ENCODE measurements at regions not wholly inside any gene's neighbourhood (a gene's known extent, or its start where the extent isn't known, plus 50 kb on each side); places are given as distances from the start of the nearest gene placed in this dataset.
"Not testable (repeated sequence)": the region's sequence is repeated elsewhere in the genome, so short reads cannot be mapped to it uniquely, and the experiment has no call there.

DNA sequence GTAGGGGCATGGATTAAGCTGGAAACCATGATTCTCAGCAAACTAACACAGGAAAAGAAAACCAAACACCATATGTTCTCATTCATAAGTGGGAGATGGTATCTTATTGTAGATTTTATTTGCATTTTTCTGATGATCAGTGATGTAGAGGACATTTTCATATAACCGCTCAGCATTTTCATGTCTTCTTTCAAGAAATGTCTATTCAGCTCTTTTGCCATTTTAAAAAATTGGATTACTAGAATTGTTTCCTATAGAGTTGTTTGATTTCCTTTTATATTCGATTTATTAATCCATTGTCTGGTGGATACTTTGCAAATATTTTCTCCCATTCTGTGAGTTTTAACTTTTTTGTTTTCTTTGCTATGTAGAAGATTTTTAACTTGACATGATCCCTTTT, 682.2 kb upstream of the BCHE start:
- Histone ChIP-seq H3K27ac (ENCODE audit: insufficient read depth, low read length) (no peak overlapping the region), H3K36me3 (ENCODE audit: control insufficient read depth, insufficient read depth, low read length) (no peaks in the 10 kb centered on the region), H4K20me1 (ENCODE audit: control insufficient read depth, extremely low read depth, insufficient read depth, low read length) (no peaks in the 10 kb centered on the region), H2AFZ (ENCODE audit: low read length) (no peak overlapping the region), H3K4me1 (ENCODE audit: control insufficient read depth, extremely low read depth, insufficient read depth, low read length) (no peaks in the 10 kb centered on the region), H3K9ac (ENCODE audit: insufficient read depth, low read length) (no peak overlapping the region), H3K27me3 (ENCODE audit: control insufficient read depth, insufficient read depth, low read length) (no peaks in the 10 kb centered on the region), H3K4me3 (replicated peaks in 1 of 4; ENCODE audit: control extremely low read depth in 1 of 4, insufficient read depth in 1 of 4, low read depth in 3 of 4, low read length in 4 of 4) (no peak overlapping the region), H3K9me3 (ENCODE audit: control insufficient read depth, insufficient read depth, low read depth, low read length) (no peaks in the 10 kb centered on the region), H3K79me2 (ENCODE audit: control insufficient read depth, insufficient read depth, low read length) (no peaks in the 10 kb centered on the region), H3K4me2 (ENCODE audit: extremely low read depth, insufficient read depth, low read length) (no peak overlapping the region)
- no peak for DNase-seq (ENCODE audit: low read depth in 2 of 2)
- TF ChIP-seq, protein P1, sequence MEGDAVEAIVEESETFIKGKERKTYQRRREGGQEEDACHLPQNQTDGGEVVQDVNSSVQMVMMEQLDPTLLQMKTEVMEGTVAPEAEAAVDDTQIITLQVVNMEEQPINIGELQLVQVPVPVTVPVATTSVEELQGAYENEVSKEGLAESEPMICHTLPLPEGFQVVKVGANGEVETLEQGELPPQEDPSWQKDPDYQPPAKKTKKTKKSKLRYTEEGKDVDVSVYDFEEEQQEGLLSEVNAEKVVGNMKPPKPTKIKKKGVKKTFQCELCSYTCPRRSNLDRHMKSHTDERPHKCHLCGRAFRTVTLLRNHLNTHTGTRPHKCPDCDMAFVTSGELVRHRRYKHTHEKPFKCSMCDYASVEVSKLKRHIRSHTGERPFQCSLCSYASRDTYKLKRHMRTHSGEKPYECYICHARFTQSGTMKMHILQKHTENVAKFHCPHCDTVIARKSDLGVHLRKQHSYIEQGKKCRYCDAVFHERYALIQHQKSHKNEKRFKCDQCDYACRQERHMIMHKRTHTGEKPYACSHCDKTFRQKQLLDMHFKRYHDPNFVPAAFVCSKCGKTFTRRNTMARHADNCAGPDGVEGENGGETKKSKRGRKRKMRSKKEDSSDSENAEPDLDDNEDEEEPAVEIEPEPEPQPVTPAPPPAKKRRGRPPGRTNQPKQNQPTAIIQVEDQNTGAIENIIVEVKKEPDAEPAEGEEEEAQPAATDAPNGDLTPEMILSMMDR (conservative IDR thresholded peaks at IDR 0.05 in 1 of 2, IDR thresholded peaks at IDR 0.05 in 1 of 2; ENCODE audit: low read depth in 1 of 2, low read length in 2 of 2), result no peak
- no peak for TF ChIP-seq EZH2 (IDR thresholded peaks at IDR 0.05; ENCODE audit: low read length, missing control alignments)

DNA sequence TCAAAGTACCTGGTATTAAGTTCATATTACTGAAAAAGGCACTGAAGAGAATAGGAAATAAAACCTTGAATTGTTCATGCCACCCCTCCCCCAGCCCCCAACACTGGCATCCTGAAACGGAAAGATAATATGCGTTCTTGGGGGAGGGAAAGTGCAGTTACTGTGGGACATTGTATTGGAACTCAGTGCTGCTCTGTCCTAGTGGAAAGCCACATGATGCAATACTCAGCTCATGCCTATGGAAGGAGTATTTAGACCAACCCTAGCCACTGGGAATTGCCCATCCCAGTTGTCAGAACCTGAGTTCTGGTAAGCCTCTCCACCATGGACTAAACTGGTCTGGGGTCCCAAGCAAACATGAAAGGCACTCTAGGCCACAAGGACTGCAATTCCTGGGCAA, 680.8 kb upstream of the BCHE start:
- DNase-seq (ENCODE audit: low read depth in 2 of 2), result no peak
- Histone ChIP-seq H3K4me1 (ENCODE audit: control insufficient read depth, extremely low read depth, insufficient read depth, low read length) (no peaks in the 10 kb centered on the region), H3K36me3 (ENCODE audit: control insufficient read depth, insufficient read depth, low read length) (no peaks in the 10 kb centered on the region), H3K9me3 (ENCODE audit: control insufficient read depth, insufficient read depth, low read depth, low read length) (no peaks in the 10 kb centered on the region), H3K9ac (ENCODE audit: insufficient read depth, low read length) (no peak overlapping the region), H3K27me3 (ENCODE audit: control insufficient read depth, insufficient read depth, low read length) (no peaks in the 10 kb centered on the region), H3K4me2 (ENCODE audit: extremely low read depth, insufficient read depth, low read length) (no peak overlapping the region), H3K27ac (ENCODE audit: insufficient read depth, low read length) (no peak overlapping the region), H3K79me2 (ENCODE audit: control insufficient read depth, insufficient read depth, low read length) (no peaks in the 10 kb centered on the region), H3K4me3 (replicated peaks in 1 of 4; ENCODE audit: control extremely low read depth in 1 of 4, insufficient read depth in 1 of 4, low read depth in 3 of 4, low read length in 4 of 4) (no peak overlapping the region), H4K20me1 (ENCODE audit: control insufficient read depth, extremely low read depth, insufficient read depth, low read length) (no peaks in the 10 kb centered on the region), H2AFZ (ENCODE audit: low read length) (no peak overlapping the region)
- TF ChIP-seq, protein P1 (conservative IDR thresholded peaks at IDR 0.05 in 1 of 2, IDR thresholded peaks at IDR 0.05 in 1 of 2; ENCODE audit: low read depth in 1 of 2, low read length in 2 of 2), result no peak
- TF ChIP-seq EZH2 (IDR thresholded peaks at IDR 0.05; ENCODE audit: low read length, missing control alignments), result no peak

DNA sequence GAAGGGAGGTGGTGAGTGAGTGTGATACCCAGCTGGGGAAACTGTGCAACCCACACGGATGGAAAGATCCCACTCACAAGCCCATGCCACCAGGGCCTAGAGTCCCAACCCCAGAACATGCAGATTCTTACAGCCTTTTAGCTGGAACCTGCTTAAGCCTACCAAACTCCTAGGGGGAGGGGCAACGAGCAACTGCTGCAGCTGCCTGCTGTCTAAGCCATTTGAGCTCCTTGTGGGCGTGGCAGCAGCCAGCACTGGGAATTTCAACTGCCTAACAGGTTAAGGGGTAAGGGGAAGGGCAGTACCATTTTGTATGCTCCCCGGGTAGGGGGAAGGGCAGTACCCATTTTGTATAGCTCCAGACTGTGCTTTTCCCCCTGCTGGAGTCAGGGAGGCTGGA, 673.2 kb upstream of the BCHE start:
- no peaks in the 10 kb centered on the region for H3K9me3 ChIP-seq (ENCODE audit: control insufficient read depth, insufficient read depth, low read depth, low read length)
- H3K27me3 ChIP-seq (ENCODE audit: control insufficient read depth, insufficient read depth, low read length), result no peaks in the 10 kb centered on the region
- no peak overlapping the region for H3K4me2 ChIP-seq (ENCODE audit: extremely low read depth, insufficient read depth, low read length)
- no peaks in the 10 kb centered on the region for H3K4me1 ChIP-seq (ENCODE audit: control insufficient read depth, extremely low read depth, insufficient read depth, low read length)
- H3K79me2 ChIP-seq (ENCODE audit: control insufficient read depth, insufficient read depth, low read length), result no peaks in the 10 kb centered on the region
- H3K27ac ChIP-seq (ENCODE audit: insufficient read depth, low read length), result no peak overlapping the region
- H3K9ac ChIP-seq (ENCODE audit: insufficient read depth, low read length), result no peak overlapping the region
- no peak overlapping the region for H3K4me3 ChIP-seq (replicated peaks in 1 of 4; ENCODE audit: control extremely low read depth in 1 of 4, insufficient read depth in 1 of 4, low read depth in 3 of 4, low read length in 4 of 4)
- no peak for DNase-seq (ENCODE audit: low read depth in 2 of 2)
- no peaks in the 10 kb centered on the region for H4K20me1 ChIP-seq (ENCODE audit: control insufficient read depth, extremely low read depth, insufficient read depth, low read length)
- no peaks in the 10 kb centered on the region for H3K36me3 ChIP-seq (ENCODE audit: control insufficient read depth, insufficient read depth, low read length)
- TF ChIP-seq EZH2 (IDR thresholded peaks at IDR 0.05; ENCODE audit: low read length, missing control alignments), result no peak
- TF ChIP-seq, protein P1 (conservative IDR thresholded peaks at IDR 0.05 in 1 of 2, IDR thresholded peaks at IDR 0.05 in 1 of 2; ENCODE audit: low read depth in 1 of 2, low read length in 2 of 2), result no peak
- H2AFZ ChIP-seq (ENCODE audit: low read length), result no peak overlapping the region

DNA sequence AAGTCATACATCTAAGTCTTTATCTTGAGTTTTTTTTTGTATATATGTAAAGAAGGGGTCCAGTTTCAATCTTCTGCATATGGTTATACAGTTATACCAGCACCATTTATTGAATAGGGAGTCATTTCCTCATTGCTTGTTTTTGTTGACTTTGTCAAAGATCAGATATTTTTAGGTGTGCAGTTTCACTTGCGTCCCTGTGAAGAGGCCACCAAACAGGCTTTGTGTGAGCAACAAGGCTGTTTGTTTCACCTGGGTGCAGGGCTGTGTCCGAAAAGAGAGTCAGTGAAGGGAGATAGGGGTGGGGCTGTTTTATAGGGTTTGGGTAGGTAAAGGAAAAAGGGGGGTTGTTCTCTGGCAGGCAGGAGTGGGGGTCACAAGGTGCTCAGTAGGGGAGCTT, 663.2 kb upstream of the BCHE start:
- DNase-seq (ENCODE audit: low read depth in 2 of 2); H3K4me1 ChIP-seq (ENCODE audit: control insufficient read depth, extremely low read depth, insufficient read depth, low read length); H3K27me3 ChIP-seq (ENCODE audit: control insufficient read depth, insufficient read depth, low read length); H3K79me2 ChIP-seq (ENCODE audit: control insufficient read depth, insufficient read depth, low read length); H3K9ac ChIP-seq (ENCODE audit: insufficient read depth, low read length); H2AFZ ChIP-seq (ENCODE audit: low read length); H3K27ac ChIP-seq (ENCODE audit: insufficient read depth, low read length); H3K4me2 ChIP-seq (ENCODE audit: extremely low read depth, insufficient read depth, low read length); H4K20me1 ChIP-seq (ENCODE audit: control insufficient read depth, extremely low read depth, insufficient read depth, low read length); H3K4me3 ChIP-seq (replicated peaks in 1 of 4; ENCODE audit: control extremely low read depth in 1 of 4, insufficient read depth in 1 of 4, low read depth in 3 of 4, low read length in 4 of 4); H3K36me3 ChIP-seq (ENCODE audit: control insufficient read depth, insufficient read depth, low read length); H3K9me3 ChIP-seq (ENCODE audit: control insufficient read depth, insufficient read depth, low read depth, low read length): not testable (repeated sequence)
